DOHH2 (cell line): ENCODE measurements at regions not wholly inside any gene's neighbourhood (a gene's known extent, or its start where the extent isn't known, plus 50 kb on each side); places are given as distances from the start of the nearest gene placed in this dataset.

Experiments used
- CTCF ChIP-seq: fragments of 200-600 bp; sonication (generic); IDR thresholded peaks from one replicate; pipeline ENCODE4 v1.5.1; 2014; ENCODE audit warnings: antibody characterized with exemption, mild to moderate bottlenecking, low read depth, low read length; ENCODE audit not compliant: poor library complexity, severe bottlenecking
- EZH2phosphoT487 ChIP-seq: fragments of 200-600 bp; sonication (generic); IDR thresholded peaks from 2 replicates; pipeline ENCODE4 v1.6.1; 2017; ENCODE audit warnings: borderline replicate concordance, mild to moderate bottlenecking, antibody characterized with exemption, low read length, moderate library complexity, mixed read lengths

GRCh38 chr12:5197131-5197530 lies 153.5 kb downstream of the KCNA5 start:
- no peak for TF ChIP-seq CTCF
- no peak for TF ChIP-seq EZH2phosphoT487
